ENCODE measurements at regions not wholly inside any gene's neighbourhood (a gene's known extent, or its start where the extent isn't known, plus 50 kb on each side); places are given as distances from the start of the nearest gene placed in this dataset.

- TF ChIP-seq YY1 (IDR thresholded peaks at IDR 0.05; ENCODE audit: low read depth) (no peak), TEAD4 (IDR thresholded peaks at IDR 0.05) (no peak), TCF12 (IDR thresholded peaks at IDR 0.05; ENCODE audit: low read depth) (no peak), USF1 (IDR thresholded peaks at IDR 0.05) (no peak), CEBPB (IDR thresholded peaks at IDR 0.05) (no peak), RAD21 (IDR thresholded peaks at IDR 0.05; ENCODE audit: low read depth) (no peak), MAX (IDR thresholded peaks at IDR 0.05) (no peak), REST (IDR thresholded peaks at IDR 0.05; ENCODE audit: low read depth) (no peak), EP300 (IDR thresholded peaks at IDR 0.05; ENCODE audit: borderline replicate concordance) (no peak), TAF1 (IDR thresholded peaks at IDR 0.05; ENCODE audit: low read depth) (no peak), CREB1 (IDR thresholded peaks at IDR 0.05; ENCODE audit: low read depth) (no peak), FOXM1 (IDR thresholded peaks at IDR 0.05; ENCODE audit: borderline replicate concordance, low read depth) (no peak), ZBTB7A (IDR thresholded peaks at IDR 0.05; ENCODE audit: low read depth) (no peak)
Measured at GRCh38 chr12:25698772-25699171, 145.7 kb upstream of the LMNTD1 start.
